ENCODE measurements at regions not wholly inside any gene's neighbourhood (a gene's known extent, or its start where the extent isn't known, plus 50 kb on each side); places are given as distances from the start of the nearest gene placed in this dataset.
"Not testable (repeated sequence)": the region's sequence is repeated elsewhere in the genome, so short reads cannot be mapped to it uniquely, and the experiment has no call there.

- DNase-seq (ENCODE audit: low read depth in 4 of 4, low spot score in 3 of 4), result not testable (repeated sequence)
Observed at GRCh38 chr2:16235291-16235690, 294.9 kb downstream of the MYCN start.

GRCh38 chr2:16228951-16229350 is 288.6 kb downstream of the MYCN start:
- no peak for DNase-seq (ENCODE audit: low read depth in 4 of 4, low spot score in 3 of 4)

GRCh38 chr2:16228471-16228870 is 288.1 kb downstream of the MYCN start:
- no peak for DNase-seq (ENCODE audit: low read depth in 4 of 4, low spot score in 3 of 4)

GRCh38 chr2:16227811-16228462 is 287.6 kb downstream of the MYCN start:
- no peak for DNase-seq (ENCODE audit: low read depth in 4 of 4, low spot score in 3 of 4)

GRCh38 chr2:16226943-16227664 is 286.8 kb downstream of the MYCN start:
- no peak for DNase-seq (ENCODE audit: low read depth in 4 of 4, low spot score in 3 of 4)

GRCh38 chr2:16226381-16226780 is 286.0 kb downstream of the MYCN start:
- no peak for DNase-seq (ENCODE audit: low read depth in 4 of 4, low spot score in 3 of 4)

- DNase-seq (ENCODE audit: low read depth in 4 of 4, low spot score in 3 of 4), result no peak
Observed at GRCh38 chr2:16225545-16225944, 285.2 kb downstream of the MYCN start.

- DNase-seq (ENCODE audit: low read depth in 4 of 4, low spot score in 3 of 4), result no peak
Observed at GRCh38 chr2:16225071-16225470, 284.7 kb downstream of the MYCN start.

- DNase-seq (ENCODE audit: low read depth in 4 of 4, low spot score in 3 of 4), result no peak
Observed at GRCh38 chr2:16224298-16225045, 284.1 kb downstream of the MYCN start.

- DNase-seq (ENCODE audit: low read depth in 4 of 4, low spot score in 3 of 4), result no peak
Observed at GRCh38 chr2:16223841-16224177, 283.5 kb downstream of the MYCN start.

GRCh38 chr2:16223161-16223840 is 283.0 kb downstream of the MYCN start:
- DNase-seq (ENCODE audit: low read depth in 4 of 4, low spot score in 3 of 4), result peak in 2 of 4 donors; percentile 25 to 30

GRCh38 chr2:16222326-16222725 is 282.0 kb downstream of the MYCN start:
- DNase-seq (ENCODE audit: low read depth in 4 of 4, low spot score in 3 of 4), result no peak

GRCh38 chr2:16221461-16222010 is 281.2 kb downstream of the MYCN start:
- no peak for DNase-seq (ENCODE audit: low read depth in 4 of 4, low spot score in 3 of 4)

GRCh38 chr2:16219292-16219975 is 279.1 kb downstream of the MYCN start:
- no peak for DNase-seq (ENCODE audit: low read depth in 4 of 4, low spot score in 3 of 4)

- no peak for DNase-seq (ENCODE audit: low read depth in 4 of 4, low spot score in 3 of 4)
Observed at GRCh38 chr2:16218625-16219024, 278.3 kb downstream of the MYCN start.

GRCh38 chr2:16218161-16218560 is 277.8 kb downstream of the MYCN start:
- no peak for DNase-seq (ENCODE audit: low read depth in 4 of 4, low spot score in 3 of 4)

GRCh38 chr2:16217741-16218140 is 277.4 kb downstream of the MYCN start:
- DNase-seq (ENCODE audit: low read depth in 4 of 4, low spot score in 3 of 4), result not testable (repeated sequence)

GRCh38 chr2:16217291-16217690 is 276.9 kb downstream of the MYCN start:
- no peak for DNase-seq (ENCODE audit: low read depth in 4 of 4, low spot score in 3 of 4)

GRCh38 chr2:16216558-16216945 is 276.2 kb downstream of the MYCN start:
- DNase-seq (ENCODE audit: low read depth in 4 of 4, low spot score in 3 of 4), result no peak

GRCh38 chr2:16215902-16216557 is 275.7 kb downstream of the MYCN start:
- DNase-seq (ENCODE audit: low read depth in 4 of 4, low spot score in 3 of 4), result no peak
